GM18909 (cell line): ENCODE measurements at regions not wholly inside any gene's neighbourhood (a gene's known extent, or its start where the extent isn't known, plus 50 kb on each side); places are given as distances from the start of the nearest gene placed in this dataset.

Source experiments
- ATAC-seq: cut with Tn5 transposase; IDR thresholded peaks from one replicate; pipeline ENCODE4 v1.9.1; 2021; ENCODE audit warnings: mild to moderate bottlenecking; ENCODE audit not compliant: unreplicated experiment, poor library complexity

DNA sequence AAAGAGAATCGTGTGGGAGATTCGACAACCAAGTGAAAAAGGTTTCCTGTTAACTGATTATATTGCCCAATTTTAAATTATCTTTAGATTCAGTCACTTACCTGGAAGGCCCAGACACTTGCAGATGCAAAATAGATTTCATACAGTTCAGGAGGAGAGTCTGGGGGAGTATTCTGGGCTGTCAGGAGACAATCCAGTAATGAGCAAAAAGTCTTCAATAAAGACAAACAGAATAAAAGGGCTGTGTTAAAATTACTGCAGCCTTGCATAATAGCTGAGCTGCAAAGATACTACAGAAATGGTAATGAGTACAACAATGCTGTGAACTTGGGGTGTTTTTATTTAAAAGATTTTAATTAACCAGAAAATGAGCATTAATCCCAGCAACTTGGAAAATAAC lies 303.6 kb downstream of the SP3 start:
- ATAC-seq: no peak

DNA sequence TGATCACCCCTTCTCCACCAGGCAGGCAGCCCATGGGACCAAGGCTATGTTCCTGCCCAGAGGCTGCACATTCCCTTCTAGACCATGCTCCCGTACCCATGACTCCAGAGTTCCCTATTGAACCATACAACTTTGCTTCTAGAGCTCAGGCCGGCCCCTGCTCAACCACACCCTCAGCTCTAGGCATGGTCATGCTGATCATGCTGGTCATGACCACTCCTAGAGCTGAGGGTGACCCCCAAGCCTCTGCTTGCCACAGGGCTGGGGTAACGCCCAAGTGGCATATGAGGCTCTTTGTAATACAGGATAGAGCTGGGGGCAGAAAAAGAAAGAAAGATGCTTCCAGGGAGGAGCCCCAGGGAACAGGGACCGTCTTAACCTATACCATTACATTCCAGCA lies 301.8 kb downstream of the SP3 start:
- ATAC-seq: no peak

DNA sequence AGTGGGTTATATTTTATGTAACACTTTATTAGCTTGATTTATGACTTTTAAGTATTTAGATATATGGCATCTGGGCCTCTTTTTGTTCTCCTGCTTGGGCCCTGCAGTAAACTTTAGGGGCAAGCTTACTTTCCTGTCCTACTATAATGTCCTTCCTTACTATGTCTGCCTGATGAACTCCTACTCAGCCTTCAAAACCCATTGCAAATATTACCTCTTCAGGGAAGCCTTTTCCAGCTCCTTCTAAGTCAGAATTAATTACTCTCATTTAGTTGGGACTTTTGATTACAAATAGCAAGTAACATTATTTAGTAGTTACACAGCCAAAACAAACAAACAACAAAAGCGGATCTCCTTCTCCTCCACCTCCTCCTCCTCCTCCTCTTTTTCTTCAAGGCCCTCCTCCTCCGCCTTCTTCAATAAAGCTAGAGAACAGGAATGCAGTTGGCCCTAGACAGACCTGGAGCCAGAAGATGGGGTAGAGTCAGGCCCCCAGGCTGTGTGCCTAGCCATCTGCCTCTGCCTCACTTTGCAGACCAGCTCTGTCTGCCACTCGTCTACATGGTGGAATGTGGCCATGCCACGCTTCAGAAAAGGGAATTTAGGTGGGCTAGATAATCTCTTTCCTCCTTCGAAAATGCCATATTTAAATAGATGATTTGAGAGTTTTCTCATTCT lies 301.2 kb downstream of the SP3 start:
- ATAC-seq: no peak

DNA sequence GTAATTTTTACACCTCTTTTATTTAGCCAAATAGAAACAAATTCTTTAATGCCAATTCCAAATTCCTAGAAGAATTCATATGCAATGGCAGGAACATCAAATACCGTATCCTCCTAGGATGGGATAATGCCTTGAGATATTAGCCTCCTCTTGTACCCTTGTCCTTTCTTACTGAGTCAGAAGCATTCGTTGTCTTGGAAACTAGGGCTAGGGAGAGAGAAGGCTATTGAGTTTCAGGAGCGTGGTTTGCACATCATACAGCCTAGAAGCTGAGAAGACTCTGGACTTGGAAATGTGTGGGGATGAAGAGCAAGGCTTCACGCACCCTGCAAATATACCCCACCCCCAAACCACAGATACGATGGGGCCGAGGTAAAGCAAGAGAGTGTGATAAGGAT lies 300.7 kb downstream of the SP3 start:
- ATAC-seq: no peak

DNA sequence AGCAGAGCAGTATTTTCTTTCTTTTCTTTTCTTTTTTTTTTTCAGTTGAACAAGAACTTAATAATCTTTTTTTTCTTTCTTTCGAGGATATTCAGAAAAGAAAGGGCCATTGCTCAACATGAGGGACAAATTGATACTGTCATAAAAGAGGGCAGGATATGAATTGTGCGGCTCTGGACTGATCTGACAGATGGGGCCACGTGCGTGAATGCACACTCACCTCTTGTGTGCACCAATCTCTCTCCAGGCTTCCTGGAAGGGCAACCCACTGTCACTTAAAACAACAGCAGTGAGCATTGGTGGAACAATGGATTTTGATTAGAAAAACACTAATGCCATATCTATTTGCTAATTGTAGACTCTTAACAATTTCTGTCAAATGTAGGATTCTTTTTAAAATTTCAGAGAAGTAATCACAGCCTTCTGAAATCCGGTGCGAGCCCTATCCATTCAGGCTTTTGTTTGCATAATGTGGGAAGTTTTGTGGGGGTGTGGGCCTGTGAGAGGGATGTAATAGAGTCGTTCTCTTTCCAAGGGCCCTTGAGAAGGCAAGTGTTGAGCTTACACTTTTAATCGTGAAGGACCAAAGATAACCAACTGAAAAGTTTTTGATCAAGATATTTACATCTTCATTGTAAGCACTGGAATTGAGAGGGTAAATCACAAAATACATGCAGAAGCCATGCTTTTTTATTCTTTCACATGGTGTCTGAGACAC lies 298.8 kb downstream of the SP3 start:
- ATAC-seq: no peak

DNA sequence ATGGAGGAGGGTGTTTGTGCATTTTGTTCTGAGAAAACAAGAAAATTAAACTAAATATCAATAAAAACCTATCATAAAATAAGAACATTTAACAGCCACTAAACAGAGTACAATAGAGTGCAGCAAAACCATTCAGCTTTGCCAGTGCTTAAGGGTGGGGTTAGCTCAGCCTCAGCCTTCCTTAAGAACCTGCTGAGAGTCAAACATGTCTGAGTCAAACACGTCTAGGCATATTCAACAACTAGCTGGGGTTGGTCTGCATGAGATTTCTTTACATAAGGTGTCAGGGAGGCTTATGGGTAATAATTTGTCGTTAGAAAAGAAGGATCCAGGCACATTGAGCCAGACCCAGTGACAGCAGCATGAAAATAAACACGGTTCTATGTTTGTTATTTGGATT lies 298.2 kb downstream of the SP3 start:
- no peak for ATAC-seq

DNA sequence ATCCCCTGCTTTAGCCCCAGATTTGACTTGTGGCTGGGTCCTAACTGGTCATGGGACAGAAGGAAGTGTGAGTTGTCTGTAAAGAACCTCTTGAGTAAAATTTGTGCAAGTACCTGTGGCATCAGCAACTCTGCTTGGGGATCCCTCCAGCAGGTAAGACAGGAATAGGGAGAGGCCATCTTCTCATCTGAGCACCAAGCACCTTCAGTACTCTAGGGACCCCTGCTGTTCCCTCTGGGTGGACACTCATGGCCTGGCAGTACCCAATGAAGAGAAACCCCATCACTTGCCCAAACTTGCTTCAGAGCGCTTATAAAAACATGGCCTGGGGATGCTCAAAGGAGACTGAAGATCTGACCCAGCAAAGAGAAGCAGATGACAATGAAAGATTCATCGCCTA lies 297.8 kb downstream of the SP3 start:
- ATAC-seq: no peak

DNA sequence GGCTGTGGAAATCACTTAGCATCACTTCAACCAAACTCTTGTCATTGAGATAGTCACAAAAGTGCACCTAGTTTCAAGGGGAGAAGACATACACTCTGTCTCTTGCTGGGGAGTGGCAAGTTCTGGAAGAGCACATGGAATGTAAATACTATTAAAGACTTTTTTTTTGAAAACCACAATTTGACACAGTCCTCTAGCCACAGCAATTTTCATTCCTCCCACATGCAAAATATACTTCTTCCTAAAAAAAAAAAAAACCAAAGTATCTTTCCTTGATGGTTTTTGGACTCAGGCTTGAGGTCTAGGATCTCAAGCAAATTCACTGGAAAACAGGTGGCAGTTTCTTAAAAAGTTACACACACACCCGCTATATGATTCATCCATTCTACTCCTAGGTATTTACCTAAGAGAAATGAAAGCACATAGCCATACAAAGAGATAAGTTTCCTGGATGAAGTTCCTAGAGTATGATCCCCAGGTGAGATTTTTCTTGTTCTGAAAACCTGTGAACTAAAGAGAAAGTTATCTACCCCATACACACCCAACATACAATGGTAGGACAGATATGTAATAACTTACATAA lies 295.8 kb downstream of the SP3 start:
- no peak for ATAC-seq

DNA sequence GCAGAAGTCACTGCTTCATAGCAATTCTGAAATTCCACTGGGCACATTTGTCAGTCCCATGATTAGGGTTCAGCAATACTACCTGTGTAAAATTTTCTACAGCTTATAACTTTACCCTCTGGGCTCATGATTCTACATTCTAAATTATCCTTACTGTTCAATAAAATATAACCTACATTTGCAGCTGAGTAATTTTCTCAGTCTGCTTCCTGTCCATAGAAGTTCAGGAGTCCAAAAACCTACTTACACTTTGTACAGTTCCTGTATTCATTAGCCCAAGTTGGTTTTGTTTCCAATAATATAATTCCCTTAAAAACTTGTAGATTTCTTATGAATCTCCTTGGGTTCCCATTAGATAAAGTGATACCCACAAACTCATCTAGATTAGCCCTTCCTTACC lies 295.3 kb downstream of the SP3 start:
- ATAC-seq: no peak

DNA sequence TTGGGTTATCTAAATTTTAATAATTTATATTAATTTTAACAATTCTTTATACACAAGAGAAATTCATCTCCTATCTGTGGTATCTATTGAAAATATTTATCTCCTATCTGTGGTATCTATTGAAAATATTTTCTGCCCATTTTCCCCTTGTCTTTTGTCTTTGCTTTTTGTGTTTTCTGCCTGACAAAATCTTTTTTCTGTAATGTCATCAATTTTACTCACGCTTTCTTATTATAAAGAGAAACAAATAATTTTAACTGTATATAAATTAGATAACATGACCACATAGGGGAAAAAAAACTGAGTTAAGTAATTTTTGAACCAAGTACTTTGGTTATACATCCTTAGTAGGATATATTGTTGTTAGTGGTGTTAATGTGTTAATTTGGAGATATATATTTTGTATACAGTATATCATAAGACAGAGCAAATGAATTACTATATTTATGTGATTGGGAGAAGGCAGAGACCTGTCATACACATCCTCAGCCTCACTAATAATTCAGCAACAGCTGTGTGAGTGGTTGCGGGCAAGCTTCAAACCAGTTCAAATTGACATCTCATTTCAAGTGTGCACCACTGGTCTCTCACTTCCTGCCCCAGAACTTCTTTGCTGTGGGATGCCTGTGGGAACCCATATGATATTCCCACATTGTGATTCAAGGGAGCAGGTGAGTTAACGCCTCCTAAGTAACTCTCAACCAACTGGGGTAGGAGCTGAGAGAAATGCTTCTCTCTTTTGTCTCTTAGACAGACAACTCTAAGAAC lies 292.4 kb downstream of the SP3 start:
- ATAC-seq: no peak

DNA sequence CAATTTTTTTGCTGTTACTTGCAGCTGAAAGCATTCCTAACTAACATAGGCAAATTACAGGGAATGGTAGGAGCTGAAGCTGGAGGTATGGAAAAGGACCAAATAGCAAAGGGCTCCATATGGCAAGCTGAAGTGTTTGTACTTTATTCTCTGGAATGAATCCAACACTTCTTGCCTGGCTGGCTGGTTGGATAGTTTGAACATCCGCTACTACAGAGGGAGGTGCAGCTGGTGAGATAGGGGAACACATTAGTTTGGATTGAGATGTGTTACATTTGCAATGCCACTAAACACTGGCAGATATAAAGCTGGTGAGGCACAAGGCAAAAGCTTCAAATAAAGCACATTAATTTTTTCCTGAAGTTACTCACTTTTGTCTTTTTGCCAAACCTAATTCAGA lies 291.5 kb downstream of the SP3 start:
- ATAC-seq: no peak

DNA sequence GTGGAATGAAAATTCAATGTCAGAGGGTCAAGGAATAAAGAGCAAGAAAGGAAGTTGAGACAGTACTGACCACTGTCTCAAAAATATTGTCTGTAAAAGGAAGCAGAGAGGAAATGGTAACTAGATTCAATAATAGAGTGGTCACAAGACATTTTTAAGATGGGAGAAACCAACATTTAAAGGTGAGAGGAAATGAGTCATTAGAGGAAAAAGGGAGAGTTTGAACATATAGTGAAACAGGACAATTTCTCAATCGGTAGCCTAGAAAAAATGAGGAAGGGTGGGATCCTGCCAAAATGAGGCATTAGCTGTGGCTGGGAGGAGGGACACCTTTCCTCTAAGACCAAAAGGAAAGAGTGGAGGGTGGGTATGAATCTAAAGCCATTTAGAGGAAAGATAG lies 288.5 kb downstream of the SP3 start:
- ATAC-seq: no peak

DNA sequence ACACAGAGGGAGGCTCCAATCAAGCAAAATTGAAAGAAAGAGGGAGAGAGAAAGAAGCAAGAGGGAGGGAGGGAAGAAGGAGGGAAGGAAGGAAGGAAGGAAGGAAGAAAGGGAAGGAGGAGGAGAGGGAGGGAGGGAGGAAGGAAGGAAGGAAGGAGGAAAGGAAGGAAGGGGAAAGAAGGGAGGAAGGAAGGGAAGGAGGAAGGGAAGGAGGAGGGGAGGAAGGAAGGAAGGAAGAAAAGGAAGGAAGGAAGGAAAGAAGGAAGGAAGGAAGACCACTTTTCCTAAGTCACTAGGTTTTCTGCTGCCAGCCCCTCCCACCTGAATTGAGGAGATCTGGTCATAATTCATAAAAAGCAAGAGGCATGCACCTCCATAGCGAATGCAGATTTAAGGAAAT lies 287.0 kb downstream of the SP3 start:
- no peak for ATAC-seq

DNA sequence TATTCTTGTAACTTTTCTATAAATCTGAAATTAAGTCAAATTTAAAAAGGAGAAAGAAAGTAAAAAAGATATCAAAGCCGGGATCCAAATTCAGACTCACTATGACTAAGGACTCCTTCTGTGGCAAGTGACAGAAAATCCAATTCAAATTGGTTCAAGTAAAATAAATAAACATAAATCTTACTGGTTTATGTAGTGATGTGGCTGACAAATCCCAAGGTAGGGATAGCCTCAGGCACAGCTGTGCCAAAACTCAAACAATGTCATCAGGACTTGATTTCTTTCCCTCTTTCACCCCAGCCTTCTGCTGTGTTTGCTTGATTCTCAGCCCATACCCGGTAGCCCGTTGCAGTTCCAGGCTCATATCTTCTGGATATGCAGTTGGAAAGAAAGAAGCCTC lies 284.6 kb downstream of the SP3 start:
- ATAC-seq: no peak

DNA sequence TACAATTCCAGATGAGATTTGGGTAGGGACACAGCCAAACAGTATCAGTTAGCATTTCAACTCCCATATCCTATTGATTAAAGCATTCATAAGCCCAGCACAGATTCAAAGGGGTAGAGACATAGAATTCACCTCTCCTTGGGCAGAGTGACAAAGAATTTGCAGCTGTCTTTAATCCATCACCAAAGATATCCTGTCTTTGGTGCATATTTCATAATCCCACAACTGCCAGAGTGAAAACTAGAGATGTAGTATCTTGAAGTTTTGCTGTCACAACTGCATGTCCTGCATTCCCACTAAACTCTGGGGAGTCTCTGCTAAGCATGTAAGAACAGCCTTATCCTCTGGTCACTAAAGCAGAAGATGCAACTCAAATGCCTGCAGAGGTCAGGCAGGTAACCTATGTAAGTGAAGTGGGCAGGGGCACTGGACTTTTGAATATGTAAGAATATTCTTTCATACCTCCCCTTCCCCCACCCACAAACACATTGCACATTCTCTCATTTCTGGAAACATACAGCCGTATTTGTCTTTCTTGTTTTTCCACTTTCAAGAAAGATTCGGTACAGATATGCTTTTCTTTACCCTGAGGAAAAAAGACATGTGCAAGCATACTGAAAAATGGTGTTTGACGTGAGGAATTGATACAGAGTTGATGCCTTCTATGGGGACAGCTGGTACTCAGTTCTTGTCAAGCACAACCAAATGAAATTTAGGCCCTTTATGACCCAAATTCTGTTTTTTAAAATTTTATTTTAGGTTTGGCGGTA lies 283.1 kb downstream of the SP3 start:
- ATAC-seq: no peak

DNA sequence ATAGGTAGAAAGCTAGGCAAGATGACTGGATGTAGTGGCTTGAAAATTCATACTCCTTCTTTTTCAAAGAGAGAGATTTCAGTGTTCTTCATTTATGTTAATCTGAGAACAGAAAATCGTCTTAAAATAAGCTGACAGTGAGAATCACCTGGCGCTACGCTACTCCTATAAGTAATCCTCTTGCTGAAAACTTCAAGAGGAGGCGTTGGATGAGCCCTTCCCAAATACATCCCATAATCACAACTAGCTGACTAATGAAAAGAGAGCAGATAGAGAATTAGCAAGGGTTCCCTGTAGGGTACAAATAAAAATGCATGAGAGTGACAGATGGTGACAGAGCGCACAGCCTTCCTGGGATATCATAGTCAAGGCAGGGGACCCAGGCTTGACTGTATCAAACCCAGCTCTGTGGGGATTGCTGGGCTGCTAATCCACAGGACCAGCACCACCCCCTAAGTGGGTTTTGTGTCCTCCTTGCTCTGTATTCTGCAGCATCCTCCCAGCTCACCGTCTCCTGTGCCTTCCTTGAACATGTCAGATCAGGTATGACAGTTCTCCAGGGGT lies 280.2 kb downstream of the SP3 start:
- ATAC-seq: no peak

DNA sequence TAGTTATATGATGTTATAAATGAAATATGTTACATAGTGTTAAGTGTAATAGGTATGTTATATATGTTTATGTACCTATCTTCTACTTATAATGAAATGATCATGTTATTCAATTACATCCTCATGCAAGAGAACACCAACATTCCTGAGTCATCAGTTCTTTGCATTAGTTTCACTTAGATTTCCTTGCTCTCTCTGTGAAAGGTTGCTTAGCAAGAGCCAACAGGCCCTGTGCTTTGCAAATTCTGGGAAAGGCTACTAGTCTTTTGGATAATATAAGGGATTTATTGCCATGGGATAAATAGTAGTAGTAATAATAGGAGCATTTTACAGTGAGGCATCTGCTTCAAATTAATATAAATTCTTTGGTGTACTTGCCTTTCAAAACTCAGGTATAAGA lies 274.8 kb downstream of the SP3 start:
- no peak for ATAC-seq

DNA sequence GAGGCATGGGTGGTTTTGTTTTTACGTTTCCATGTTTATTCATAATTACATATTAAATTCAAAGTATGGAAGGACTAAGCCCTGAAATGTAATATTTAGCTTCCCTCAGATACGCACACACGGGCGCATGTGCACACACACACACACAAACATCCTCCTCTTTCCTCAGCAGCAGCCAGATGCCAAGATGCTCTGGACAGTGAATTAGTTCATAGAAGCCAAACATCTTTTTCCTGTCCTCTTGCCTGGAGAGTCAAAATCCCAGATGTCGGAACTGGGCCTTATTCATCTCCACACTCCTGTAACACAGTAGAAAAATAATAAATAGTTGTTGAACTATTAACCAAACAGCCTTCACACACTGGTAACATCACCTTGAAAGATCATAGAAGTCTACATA lies 273.1 kb downstream of the SP3 start:
- no peak for ATAC-seq

DNA sequence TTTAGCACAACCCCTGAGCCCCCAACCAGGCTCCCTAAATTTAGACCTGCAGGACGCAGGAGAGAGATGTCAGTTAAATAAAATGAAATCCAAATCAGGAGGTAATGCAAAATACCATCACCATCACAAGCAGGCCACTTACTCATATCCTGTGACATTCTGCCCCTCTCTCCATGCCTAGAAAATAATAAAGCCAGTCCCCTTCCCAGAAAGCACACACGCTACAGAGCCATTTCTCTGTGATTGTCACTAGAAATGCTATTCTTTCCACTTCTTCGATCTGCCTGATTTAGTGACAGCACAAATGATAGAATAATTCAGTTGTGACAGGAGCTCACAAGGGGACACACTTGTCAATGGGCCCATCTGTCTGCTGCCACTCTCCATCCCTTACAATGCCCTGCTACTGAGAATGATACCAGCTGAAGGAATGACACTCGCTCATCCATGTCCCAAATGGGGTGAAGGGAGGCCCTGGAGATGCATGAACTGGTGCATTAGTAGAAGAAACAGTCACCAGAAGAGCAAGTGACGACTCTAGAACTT lies 272.1 kb downstream of the SP3 start:
- ATAC-seq: no peak

DNA sequence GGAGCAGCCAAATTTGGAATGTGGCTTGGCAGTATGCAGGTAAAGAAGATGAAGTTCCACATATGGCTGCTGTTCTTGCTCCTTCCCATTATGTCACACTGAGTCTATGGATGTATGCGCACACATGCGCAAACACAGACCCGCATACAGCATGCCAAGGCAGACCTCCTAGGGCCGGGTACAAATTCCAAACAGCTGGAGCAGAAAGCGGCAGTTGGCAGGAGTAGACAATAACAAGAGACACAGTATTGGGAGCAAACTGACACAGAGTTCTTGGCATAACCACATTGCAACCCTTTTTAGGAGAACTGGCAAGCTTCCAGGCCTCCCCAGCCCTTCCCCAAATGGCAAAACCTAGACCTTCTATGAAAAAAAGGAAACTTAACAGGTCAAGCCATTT lies 268.9 kb downstream of the SP3 start:
- no peak for ATAC-seq
